ENCODE measurements at regions not wholly inside any gene's neighbourhood (a gene's known extent, or its start where the extent isn't known, plus 50 kb on each side); places are given as distances from the start of the nearest gene placed in this dataset.

GRCh38 chr17:34503528-34504195, 75.7 kb upstream of the TMEM132E start:
- TF ChIP-seq CTCF (IDR thresholded peaks at IDR 0.05 in 2 of 3, conservative IDR thresholded peaks at IDR 0.05 in 1 of 3; ENCODE audit: insufficient read depth in 2 of 3, low read depth in 1 of 3, low read length in 3 of 3): no peak
- no peak for TF ChIP-seq ZNF324 (CRISPR knock-in tag; IDR thresholded peaks at IDR 0.05)
- no peak for TF ChIP-seq POLR2AphosphoS5 (IDR thresholded peaks at IDR 0.05; ENCODE audit: control insufficient read depth, insufficient read depth, low read depth, low read length)
- no peak for TF ChIP-seq EZH2 (IDR thresholded peaks at IDR 0.05; ENCODE audit: borderline replicate concordance, low read depth, low read length)
- TF ChIP-seq ZNF311 (CRISPR knock-in tag; IDR thresholded peaks at IDR 0.05): no peak
- TF ChIP-seq E2F4 (CRISPR knock-in tag; IDR thresholded peaks at IDR 0.05; ENCODE audit: low read depth): no peak
- TF ChIP-seq USF1 (CRISPR knock-in tag; IDR thresholded peaks at IDR 0.05): no peak
- TF ChIP-seq ZNF655 (CRISPR knock-in tag; IDR thresholded peaks at IDR 0.05): no peak
- TF ChIP-seq NCOA1 (IDR thresholded peaks at IDR 0.05; ENCODE audit: low read depth): no peak
- no peak for TF ChIP-seq ZFX (CRISPR knock-in tag; IDR thresholded peaks at IDR 0.05)
- no peak for TF ChIP-seq SIN3A (IDR thresholded peaks at IDR 0.05; ENCODE audit: borderline replicate concordance in 2 of 2, control insufficient read depth in 1 of 2, low read depth in 2 of 2, low read length in 2 of 2)
